ENCODE measurements at regions not wholly inside any gene's neighbourhood (a gene's known extent, or its start where the extent isn't known, plus 50 kb on each side); places are given as distances from the start of the nearest gene placed in this dataset.

DNA sequence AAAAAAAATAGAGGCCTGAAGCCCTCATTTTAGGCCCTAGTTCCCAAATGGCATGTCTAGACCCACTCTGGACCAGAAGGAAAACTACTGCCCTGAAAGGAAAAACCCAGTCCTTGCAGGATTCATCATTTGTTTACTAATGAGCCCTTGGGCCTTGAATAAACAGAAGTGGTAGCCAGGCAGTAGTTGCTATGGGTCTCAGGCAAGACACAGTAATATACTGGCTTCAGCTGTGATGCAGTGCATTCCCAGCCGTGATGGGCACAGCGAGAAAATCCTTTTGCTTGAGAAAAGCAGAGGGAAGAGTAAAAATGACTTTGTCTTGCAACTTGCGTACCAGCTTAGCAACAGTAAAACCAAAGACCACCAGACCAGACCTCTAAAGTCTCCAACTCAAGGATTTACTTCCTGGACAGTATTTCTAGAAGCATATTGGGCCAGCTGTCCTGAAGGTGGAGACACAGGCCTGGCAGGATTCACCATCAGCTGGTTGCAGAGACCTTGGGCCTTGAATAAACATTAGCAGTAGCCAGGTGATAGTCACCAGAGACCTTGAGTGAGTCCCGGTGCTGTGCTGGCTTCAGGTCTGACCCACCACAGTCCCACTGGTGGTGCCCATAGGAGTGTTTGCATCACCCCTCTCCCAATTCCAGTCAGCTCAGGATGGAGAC, 208.3 kb upstream of the SLITRK3 start:
- Histone ChIP-seq H3K4me1 (ENCODE audit: control insufficient read depth, insufficient read depth, low read length) (no peaks in the 10 kb centered on the region), H2AFZ (ENCODE audit: control insufficient read depth, low read depth, low read length) (no peak overlapping the region; the same call in 1 of the 2 replicates), H3K36me3 (ENCODE audit: control insufficient read depth in 2 of 2, insufficient read depth in 2 of 2, low read length in 1 of 2) (no peaks in the 10 kb centered on the region), H3K27ac (ENCODE audit: control insufficient read depth, insufficient read depth) (no peak overlapping the region), H3K4me3 (no peak overlapping the region), H3K4me2 (ENCODE audit: control insufficient read depth, insufficient read depth) (no peak overlapping the region), H3K9me3 (replicated peaks; ENCODE audit: control insufficient read depth, insufficient read depth, low read length) (no peaks in the 10 kb centered on the region), H3K79me2 (ENCODE audit: control insufficient read depth, insufficient read depth, low read length) (no peaks in the 10 kb centered on the region), H3K9ac (ENCODE audit: control insufficient read depth, insufficient read depth, low read length) (no peak overlapping the region), H4K20me1 (ENCODE audit: control insufficient read depth, insufficient read depth) (no peaks in the 10 kb centered on the region), H3K27me3 (replicated peaks in 1 of 2; ENCODE audit: control insufficient read depth in 2 of 2, insufficient read depth in 2 of 2, low read length in 1 of 2) (no peaks in the 10 kb centered on the region)
- BruUV-seq (replicated peaks) = no TSS peak
- CTCF ChIA-PET = interaction anchor here (0.8 to 1.1 kb wide), 3 partner anchors 14 to 236 kb away, joined by 3 read pairs; no protein-coding TSS in a partner anchor
- POLR2A ChIA-PET = no interaction called here
- intact Hi-C loops (cut with micrococcal nuclease; ENCODE audit: unreplicated experiment) (no loop called here), in situ Hi-C loops (cut with MboI) (no loop called here)
- SMC1A ChIA-PET (ENCODE audit: uncharacterized antibody, unreplicated experiment) = interaction anchor here (0.9 to 1.2 kb wide), 4 partner anchors 16 to 431 kb away, joined by 3 to 4 read pairs (median 3); no protein-coding TSS in a partner anchor
- RAD21 ChIA-PET (ENCODE audit: unreplicated experiment) = no interaction called here
- 22% methylated on average over 4 of the region's 4 CpGs for WGBS (ENCODE audit: insufficient coverage, insufficient replicate concordance, low lambda C conversion rate, missing lambda C conversion rate)
- TF ChIP-seq, protein P1, sequence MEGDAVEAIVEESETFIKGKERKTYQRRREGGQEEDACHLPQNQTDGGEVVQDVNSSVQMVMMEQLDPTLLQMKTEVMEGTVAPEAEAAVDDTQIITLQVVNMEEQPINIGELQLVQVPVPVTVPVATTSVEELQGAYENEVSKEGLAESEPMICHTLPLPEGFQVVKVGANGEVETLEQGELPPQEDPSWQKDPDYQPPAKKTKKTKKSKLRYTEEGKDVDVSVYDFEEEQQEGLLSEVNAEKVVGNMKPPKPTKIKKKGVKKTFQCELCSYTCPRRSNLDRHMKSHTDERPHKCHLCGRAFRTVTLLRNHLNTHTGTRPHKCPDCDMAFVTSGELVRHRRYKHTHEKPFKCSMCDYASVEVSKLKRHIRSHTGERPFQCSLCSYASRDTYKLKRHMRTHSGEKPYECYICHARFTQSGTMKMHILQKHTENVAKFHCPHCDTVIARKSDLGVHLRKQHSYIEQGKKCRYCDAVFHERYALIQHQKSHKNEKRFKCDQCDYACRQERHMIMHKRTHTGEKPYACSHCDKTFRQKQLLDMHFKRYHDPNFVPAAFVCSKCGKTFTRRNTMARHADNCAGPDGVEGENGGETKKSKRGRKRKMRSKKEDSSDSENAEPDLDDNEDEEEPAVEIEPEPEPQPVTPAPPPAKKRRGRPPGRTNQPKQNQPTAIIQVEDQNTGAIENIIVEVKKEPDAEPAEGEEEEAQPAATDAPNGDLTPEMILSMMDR (IDR thresholded peaks at IDR 0.05 in 2 of 3, conservative IDR thresholded peaks at IDR 0.05 in 1 of 3; ENCODE audit: control insufficient read depth in 2 of 3, extremely low read depth in 1 of 3, insufficient read depth in 1 of 3, low read depth in 3 of 3, low read length in 3 of 3) = peak in 1 of 3 experiments; percentile 25; a peak in 1 of 6 replicates
- no peak for TF ChIP-seq KDM1A (IDR thresholded peaks at IDR 0.05; ENCODE audit: borderline replicate concordance)
- TF ChIP-seq SMAD5 (IDR thresholded peaks at IDR 0.05; ENCODE audit: low read depth) = no peak
- no peak for TF ChIP-seq NFYB (IDR thresholded peaks at IDR 0.05; ENCODE audit: insufficient read depth, low read depth, low read length)
- no peak for TF ChIP-seq ZSCAN29 (IDR thresholded peaks at IDR 0.05)
- peak; percentile 35; the same call in 1 of the 2 replicates for TF ChIP-seq RAD21 (IDR thresholded peaks at IDR 0.05; ENCODE audit: insufficient read depth, low read depth, low read length)
- TF ChIP-seq, protein P2, sequence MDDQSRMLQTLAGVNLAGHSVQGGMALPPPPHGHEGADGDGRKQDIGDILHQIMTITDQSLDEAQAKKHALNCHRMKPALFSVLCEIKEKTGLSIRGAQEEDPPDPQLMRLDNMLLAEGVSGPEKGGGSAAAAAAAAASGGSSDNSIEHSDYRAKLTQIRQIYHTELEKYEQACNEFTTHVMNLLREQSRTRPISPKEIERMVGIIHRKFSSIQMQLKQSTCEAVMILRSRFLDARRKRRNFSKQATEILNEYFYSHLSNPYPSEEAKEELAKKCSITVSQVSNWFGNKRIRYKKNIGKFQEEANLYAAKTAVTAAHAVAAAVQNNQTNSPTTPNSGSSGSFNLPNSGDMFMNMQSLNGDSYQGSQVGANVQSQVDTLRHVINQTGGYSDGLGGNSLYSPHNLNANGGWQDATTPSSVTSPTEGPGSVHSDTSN (IDR thresholded peaks at IDR 0.05; ENCODE audit: insufficient replicate concordance, low read depth, low read length) = no peak
- no peak for FAIRE-seq
- DNase-seq (ENCODE audit: low read depth, low spot score) = no peak
- ATAC-seq = peak; percentile 68

Measured in GM12878 (cell line).